Lower leg skin (tissue), 3 donors: ENCODE measurements at regions not wholly inside any gene's neighbourhood (a gene's known extent, or its start where the extent isn't known, plus 50 kb on each side); places are given as distances from the start of the nearest gene placed in this dataset.
"Not testable (repeated sequence)": the region's sequence is repeated elsewhere in the genome, so short reads cannot be mapped to it uniquely, and the experiment has no call there.

Experiments used
- POLR2A ChIP-seq, 2 donors: fragments of 450-650 bp; IDR thresholded peaks; one replicate each; pipeline ENCODE4 v1.6.1; 2016 to 2017; ENCODE audit warnings: antibody characterized with exemption in 2 of 2, mild to moderate bottlenecking in 1 of 2, moderate library complexity in 1 of 2
- TF ChIP-seq, protein P1 (sequence below), 3 donors: fragments of 450-650 bp; IDR thresholded peaks; one replicate each; pipeline ENCODE4 v1.5.1; 2016; ENCODE audit warnings: antibody characterized with exemption in 3 of 3, mild to moderate bottlenecking in 3 of 3, moderate library complexity in 2 of 3

DNA sequence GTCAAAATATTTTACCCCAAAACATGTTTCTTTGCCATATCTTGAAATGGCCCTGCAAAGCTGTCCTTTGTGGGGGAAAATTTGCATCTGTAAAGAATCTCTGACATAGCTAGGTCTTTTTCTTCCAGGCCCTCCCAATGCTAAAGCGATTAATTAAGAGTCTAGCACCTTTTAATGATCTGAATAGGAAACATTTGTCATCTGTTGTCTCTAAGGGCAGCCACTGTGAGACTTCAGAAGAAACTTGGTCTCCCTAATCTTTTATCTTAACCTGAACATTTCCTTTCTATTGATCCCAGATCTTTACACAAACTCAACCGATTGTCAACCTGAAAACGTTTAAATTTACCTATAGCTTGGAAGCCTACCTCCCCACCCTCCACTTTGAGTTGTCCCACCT lies 731.6 kb upstream of the AUTS2 start:
- TF ChIP-seq, protein P1, sequence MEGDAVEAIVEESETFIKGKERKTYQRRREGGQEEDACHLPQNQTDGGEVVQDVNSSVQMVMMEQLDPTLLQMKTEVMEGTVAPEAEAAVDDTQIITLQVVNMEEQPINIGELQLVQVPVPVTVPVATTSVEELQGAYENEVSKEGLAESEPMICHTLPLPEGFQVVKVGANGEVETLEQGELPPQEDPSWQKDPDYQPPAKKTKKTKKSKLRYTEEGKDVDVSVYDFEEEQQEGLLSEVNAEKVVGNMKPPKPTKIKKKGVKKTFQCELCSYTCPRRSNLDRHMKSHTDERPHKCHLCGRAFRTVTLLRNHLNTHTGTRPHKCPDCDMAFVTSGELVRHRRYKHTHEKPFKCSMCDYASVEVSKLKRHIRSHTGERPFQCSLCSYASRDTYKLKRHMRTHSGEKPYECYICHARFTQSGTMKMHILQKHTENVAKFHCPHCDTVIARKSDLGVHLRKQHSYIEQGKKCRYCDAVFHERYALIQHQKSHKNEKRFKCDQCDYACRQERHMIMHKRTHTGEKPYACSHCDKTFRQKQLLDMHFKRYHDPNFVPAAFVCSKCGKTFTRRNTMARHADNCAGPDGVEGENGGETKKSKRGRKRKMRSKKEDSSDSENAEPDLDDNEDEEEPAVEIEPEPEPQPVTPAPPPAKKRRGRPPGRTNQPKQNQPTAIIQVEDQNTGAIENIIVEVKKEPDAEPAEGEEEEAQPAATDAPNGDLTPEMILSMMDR (IDR thresholded peaks at IDR 0.05): not testable (repeated sequence)
- TF ChIP-seq POLR2A (IDR thresholded peaks at IDR 0.05): not testable (repeated sequence)
